HG02970 (cell line): ENCODE measurements at regions not wholly inside any gene's neighbourhood (a gene's known extent, or its start where the extent isn't known, plus 50 kb on each side); places are given as distances from the start of the nearest gene placed in this dataset.
"Not testable (repeated sequence)": the region's sequence is repeated elsewhere in the genome, so short reads cannot be mapped to it uniquely, and the experiment has no call there.

Experiments used
- ATAC-seq: cut with Tn5 transposase; IDR thresholded peaks from one replicate; pipeline ENCODE4 v1.9.1; 2021; ENCODE audit warnings: mild to moderate bottlenecking, moderate library complexity, moderate number of reproducible peaks; ENCODE audit not compliant: unreplicated experiment, low FRiP score

GRCh38 chr10:64159910-64160872 is 639.0 kb downstream of the REEP3 start:
- ATAC-seq: no peak

GRCh38 chr10:64170791-64171190 is 649.6 kb downstream of the REEP3 start:
- no peak for ATAC-seq

DNA sequence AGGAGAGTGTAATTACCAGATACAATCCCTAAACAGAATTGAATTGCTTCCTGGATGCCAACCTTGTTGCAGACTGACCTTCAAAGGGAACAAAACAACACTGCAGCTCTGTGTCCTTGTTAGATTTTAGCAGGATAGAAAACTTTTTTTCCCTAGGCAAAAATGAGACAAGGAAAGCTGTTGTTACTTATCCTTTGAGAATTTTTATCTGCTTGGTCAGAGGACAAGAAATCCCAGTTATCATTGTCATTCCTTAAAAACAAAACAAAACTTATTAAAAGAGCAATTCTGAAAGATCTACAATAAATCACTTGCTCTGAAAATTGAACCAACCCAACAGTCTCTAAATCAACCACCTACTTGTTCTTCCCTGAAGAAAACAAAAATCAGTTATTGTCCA is 652.6 kb downstream of the REEP3 start:
- ATAC-seq: no peak

GRCh38 chr10:64174666-64175255 is 653.6 kb downstream of the REEP3 start:
- ATAC-seq: no peak

- ATAC-seq: no peak
These were observed 654.2 kb downstream of the REEP3 start for GRCh38 chr10:64175271-64175962.

DNA sequence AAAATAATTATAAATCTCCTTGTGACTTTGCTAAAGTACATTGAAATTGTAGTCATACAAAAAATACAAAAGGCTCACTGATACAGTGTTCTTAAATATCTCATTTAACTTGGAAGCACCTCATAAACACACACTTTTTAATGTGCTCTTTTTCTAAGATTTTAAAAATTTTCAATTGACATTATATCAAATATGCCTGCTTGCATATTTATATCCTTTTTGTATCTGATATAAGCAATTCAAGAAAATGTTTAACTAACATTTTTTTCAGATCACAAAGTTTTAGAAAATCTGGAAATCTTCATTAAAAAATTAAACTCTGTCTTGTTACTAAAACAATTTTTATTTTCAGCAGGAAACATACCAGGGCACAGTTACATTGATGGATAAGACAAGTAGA is 661.5 kb downstream of the REEP3 start:
- ATAC-seq: no peak

DNA sequence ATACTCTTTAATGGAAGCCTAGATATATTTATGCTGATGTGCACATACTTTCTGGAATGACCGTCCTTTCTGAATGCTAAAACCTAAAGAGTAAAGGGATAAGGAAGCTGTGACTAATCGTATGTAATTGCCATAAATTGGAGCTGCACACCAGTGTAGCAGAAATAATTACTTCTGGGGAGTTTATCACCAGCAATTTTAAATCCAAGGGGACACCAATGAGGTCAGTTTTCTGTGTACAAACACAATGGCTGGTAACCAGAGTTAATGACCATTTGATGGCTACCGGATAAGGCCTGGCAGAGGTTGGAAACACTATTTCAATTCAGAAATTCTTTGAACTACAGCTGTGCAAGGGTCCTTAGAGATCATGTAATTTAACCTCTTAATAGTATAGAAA is 670.1 kb downstream of the REEP3 start:
- no peak for ATAC-seq

- no peak for ATAC-seq
These were observed 675.6 kb downstream of the REEP3 start for GRCh38 chr10:64196638-64197315.

DNA sequence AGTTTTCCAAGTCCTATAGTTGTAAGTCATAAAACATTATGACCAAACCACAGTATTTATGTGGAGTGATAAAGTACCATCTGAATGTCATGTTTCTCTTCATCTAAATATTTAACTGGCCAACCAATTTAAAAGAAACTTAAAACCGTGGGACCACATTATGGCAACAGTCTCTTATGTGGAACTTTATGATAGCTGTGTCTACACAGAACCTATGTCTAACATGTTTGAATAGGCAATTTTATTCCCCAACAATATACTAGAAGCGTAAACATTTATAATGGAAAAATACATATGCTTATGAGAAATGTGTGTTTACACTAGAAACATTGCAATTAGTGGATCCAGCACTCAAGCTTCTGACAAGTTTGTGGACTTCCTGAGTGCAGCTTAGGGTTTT is 680.7 kb downstream of the REEP3 start:
- ATAC-seq: no peak

DNA sequence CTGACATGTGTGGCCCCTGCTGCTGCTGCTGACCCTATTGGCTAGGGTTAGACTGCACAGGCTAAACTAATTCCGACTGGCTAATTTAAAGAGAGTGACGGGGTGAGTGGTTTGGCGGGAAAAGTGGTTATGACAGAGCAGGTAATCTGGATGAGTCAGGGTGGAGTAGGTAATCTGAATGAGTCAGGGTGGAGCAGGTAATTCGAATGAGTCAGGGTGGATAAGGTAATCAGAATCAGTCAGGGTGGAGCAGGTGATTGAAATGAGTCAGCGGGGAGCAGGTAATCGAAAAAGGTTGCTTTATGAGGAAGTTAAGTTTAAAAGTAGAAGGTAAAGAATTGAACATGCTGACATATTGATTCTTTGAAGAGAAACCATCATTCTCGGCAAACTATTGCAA is 683.3 kb downstream of the REEP3 start:
- not testable (repeated sequence) for ATAC-seq

DNA sequence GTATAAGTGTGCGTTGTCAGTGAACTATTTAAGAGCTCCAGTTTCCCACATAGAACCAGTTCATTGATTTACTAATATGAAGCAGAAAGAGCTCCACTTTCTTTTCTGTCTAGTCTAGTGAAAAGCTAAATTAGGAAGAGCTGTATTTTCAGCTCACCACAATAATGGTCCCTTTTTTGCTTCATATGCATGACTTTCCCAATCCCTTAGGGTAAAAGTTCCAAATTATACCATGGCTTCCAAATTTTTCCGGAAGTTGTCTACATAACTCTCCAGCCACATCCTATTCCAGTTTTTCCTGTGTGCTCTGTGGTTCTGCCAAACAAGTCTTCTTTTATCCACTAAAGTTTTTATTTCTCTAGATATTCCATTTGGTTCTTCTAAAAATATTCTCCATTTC is 685.2 kb downstream of the REEP3 start:
- ATAC-seq: no peak

GRCh38 chr10:64209561-64209960 is 688.4 kb downstream of the REEP3 start:
- ATAC-seq: no peak

GRCh38 chr10:64210211-64210610 is 689.0 kb downstream of the REEP3 start:
- ATAC-seq: no peak

GRCh38 chr10:64211466-64211865 is 690.3 kb downstream of the REEP3 start:
- no peak for ATAC-seq

DNA sequence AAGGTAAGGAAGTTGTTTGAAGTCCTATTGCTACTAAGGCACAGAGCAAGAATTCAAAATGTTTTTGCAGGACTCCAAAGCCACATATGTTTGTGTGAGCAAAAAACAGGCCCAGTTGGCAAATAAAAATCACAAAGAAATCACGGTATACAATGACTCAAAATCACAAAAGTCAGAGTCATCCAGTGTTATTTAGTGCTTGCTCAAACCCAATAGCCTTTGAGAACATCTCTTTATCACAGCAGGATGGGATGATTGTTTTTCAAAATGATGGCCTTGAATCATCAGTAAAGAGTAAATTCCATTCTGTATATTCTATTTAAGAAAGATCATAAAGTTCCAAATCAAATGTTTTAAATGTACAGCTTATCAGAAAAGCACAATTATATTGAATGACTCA is 693.9 kb downstream of the REEP3 start:
- ATAC-seq: no peak

DNA sequence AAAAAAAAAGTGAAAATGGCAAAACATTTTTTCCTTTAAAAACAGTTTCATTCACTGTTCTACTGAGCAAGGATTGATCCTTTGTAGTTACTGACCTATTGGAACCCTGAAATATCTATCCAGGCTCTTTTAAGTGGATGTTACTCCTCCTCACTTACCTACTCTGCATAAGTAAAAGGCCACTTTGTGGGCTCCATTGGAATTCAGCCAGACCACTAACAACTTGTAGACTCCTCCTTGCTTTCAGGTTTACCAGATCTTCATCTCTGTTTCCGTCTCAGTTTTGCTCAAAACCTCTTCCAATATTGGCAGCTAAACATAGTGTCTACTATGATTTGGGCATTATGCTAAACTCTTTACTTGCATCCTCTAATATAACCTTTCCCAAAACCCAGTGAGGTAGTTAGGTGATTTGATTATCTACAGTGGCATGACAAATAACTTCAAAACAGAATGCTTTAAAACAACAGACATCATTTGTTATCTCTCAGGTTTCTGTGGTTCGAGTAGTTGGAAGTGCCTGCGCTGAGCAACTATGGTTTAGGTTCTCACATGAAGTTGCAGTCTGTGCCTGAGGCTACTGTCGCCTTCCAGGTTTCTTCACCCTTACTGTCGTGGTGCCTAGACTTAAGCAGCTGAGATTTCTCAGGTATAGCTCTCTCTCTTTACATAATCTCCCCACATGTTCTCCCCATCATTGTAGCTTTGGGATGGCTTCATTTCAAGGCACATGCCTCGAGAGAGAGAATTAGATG is 698.2 kb downstream of the REEP3 start:
- no peak for ATAC-seq

- ATAC-seq: no peak
These were observed 713.3 kb downstream of the REEP3 start for GRCh38 chr10:64234489-64234888.

DNA sequence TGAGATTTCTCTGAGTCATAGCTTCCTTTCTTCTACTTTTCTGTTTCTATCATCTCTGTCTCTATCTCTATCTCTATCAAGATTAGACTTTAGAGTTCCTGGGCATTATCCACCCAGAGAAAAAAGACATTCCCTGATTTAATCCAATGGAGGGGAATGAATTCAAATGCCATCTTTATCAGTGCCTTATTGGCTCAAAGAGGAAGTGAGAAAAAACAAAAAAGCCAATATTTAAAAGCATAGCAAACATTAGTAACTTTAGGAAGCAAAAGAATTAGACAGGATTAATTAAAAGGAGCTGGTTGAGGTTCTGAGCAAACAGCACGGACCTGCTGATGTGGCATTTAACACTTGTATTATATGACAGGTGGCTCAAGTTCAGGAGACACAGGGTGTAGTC is 736.5 kb downstream of the REEP3 start:
- ATAC-seq: no peak

DNA sequence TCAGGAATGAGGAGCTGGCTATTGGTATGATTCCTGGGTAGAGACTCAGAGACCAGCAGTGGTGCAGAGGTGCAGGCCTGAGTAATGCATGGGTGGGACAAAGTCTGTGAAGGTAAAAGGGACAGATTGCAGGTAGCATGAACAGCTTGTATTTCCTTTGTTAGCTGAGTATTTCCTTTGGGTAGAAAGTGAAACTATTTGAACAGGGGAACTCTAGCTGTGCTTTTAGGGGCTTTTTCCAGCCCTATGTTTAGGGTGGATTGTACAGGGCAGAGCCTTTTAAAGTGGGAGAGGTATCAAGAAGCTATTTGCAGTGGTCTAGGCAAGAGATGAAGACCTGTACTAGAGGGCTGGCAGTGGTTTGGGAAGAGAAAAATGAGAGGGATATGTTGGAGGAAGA is 739.9 kb downstream of the REEP3 start:
- no peak for ATAC-seq

DNA sequence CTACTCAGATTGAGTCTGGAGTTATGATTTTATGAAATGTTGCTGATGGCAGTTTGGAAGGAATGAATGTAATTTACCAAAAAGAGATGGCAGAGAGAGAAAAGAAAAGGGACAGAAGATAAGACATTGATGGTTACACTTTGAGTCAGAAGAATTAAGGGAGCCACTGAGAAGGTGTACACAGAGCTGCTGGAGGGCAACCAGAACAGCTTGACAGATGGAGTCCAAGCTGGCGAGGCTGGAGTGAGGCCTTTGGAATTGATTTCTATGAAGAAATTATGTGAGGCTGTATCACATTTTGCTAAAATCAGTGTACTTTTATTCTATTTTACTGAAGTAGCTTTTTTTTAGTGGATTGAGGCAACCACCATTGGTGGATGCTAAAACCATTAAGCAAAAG is 740.5 kb downstream of the REEP3 start:
- ATAC-seq: no peak
